ENCODE measurements at regions not wholly inside any gene's neighbourhood (a gene's known extent, or its start where the extent isn't known, plus 50 kb on each side); places are given as distances from the start of the nearest gene placed in this dataset.
A peak's percentile ranks its signal among the peaks of the same experiment; 100 is the strongest.
"Not testable (repeated sequence)": the region's sequence is repeated elsewhere in the genome, so short reads cannot be mapped to it uniquely, and the experiment has no call there.

- no peak for DNase-seq
These were observed 530.5 kb downstream of the NTRK2 start for GRCh38 chr9:85199866-85200495.

- no peak for DNase-seq
These were observed 523.2 kb downstream of the NTRK2 start for GRCh38 chr9:85192750-85193149.

GRCh38 chr9:85186218-85186585, 516.7 kb downstream of the NTRK2 start:
- DNase-seq: no peak

GRCh38 chr9:85185486-85186217, 516.1 kb downstream of the NTRK2 start:
- no peak for DNase-seq

GRCh38 chr9:85182383-85182782, 512.9 kb downstream of the NTRK2 start:
- no peak for DNase-seq

- peak; percentile 31 for DNase-seq
These were observed 508.9 kb downstream of the NTRK2 start for GRCh38 chr9:85178474-85178873.

- no peak for DNase-seq
These were observed 504.4 kb downstream of the NTRK2 start for GRCh38 chr9:85173967-85174366.

GRCh38 chr9:85172001-85172978, 502.8 kb downstream of the NTRK2 start:
- no peak for DNase-seq

GRCh38 chr9:85171163-85171562, 501.6 kb downstream of the NTRK2 start:
- no peak for DNase-seq

- DNase-seq: no peak
These were observed 498.9 kb downstream of the NTRK2 start for GRCh38 chr9:85168412-85168811.

GRCh38 chr9:85167146-85167545, 497.6 kb downstream of the NTRK2 start:
- DNase-seq: no peak

GRCh38 chr9:85163825-85164224, 494.3 kb downstream of the NTRK2 start:
- DNase-seq: no peak

GRCh38 chr9:85163415-85163814, 493.9 kb downstream of the NTRK2 start:
- DNase-seq: no peak

- DNase-seq: no peak
These were observed 493.3 kb downstream of the NTRK2 start for GRCh38 chr9:85162822-85163221.

GRCh38 chr9:85160944-85161343, 491.4 kb downstream of the NTRK2 start:
- DNase-seq: not testable (repeated sequence)

- no peak for DNase-seq
These were observed 489.0 kb downstream of the NTRK2 start for GRCh38 chr9:85158512-85158911.

- no peak for DNase-seq
These were observed 488.2 kb downstream of the NTRK2 start for GRCh38 chr9:85157772-85158171.

GRCh38 chr9:85156652-85157051, 487.1 kb downstream of the NTRK2 start:
- DNase-seq: no peak

GRCh38 chr9:85155352-85155751, 485.8 kb downstream of the NTRK2 start:
- no peak for DNase-seq

GRCh38 chr9:85151741-85152140, 482.2 kb downstream of the NTRK2 start:
- no peak for DNase-seq

GRCh38 chr9:85151162-85151561, 481.6 kb downstream of the NTRK2 start:
- no peak for DNase-seq

GRCh38 chr9:85147046-85147640, 477.6 kb downstream of the NTRK2 start:
- no peak for DNase-seq

GRCh38 chr9:85142968-85143367, 473.4 kb downstream of the NTRK2 start:
- peak; percentile 23 for DNase-seq
